Esophagus muscularis mucosa (tissue), 3 donors: ENCODE measurements at regions not wholly inside any gene's neighbourhood (a gene's known extent, or its start where the extent isn't known, plus 50 kb on each side); places are given as distances from the start of the nearest gene placed in this dataset.

Experiments
- CTCF ChIP-seq, 3 experiments: fragments of 200-600 bp in 2 of 3; fragments of 450-650 bp in 1 of 3; sonication (generic) in 2 of 3; IDR thresholded peaks; one replicate each; pipeline ENCODE4 v1.5.1; 2017 to 2019; ENCODE audit warnings: antibody characterized with exemption in 3 of 3, mild to moderate bottlenecking in 2 of 3, moderate library complexity in 1 of 3
- POLR2A ChIP-seq: fragments of 450-650 bp; IDR thresholded peaks from one replicate; pipeline ENCODE4 v1.6.1; 2017; ENCODE audit warnings: antibody characterized with exemption, moderate library complexity, mild to moderate bottlenecking, low read depth
- POLR2AphosphoS5 ChIP-seq, 2 donors: sonication (generic); formaldehyde crosslinking; IDR thresholded peaks; one replicate each; pipeline ENCODE4 v1.6.1; 2017; ENCODE audit warnings: antibody characterized with exemption in 2 of 2

- TF ChIP-seq CTCF (IDR thresholded peaks at IDR 0.05) (no peak), POLR2A (no peak), POLR2AphosphoS5 (IDR thresholded peaks at IDR 0.05) (no peak)
Observed at GRCh38 chr6:167399599-167399998, 74.7 kb downstream of the TTLL2 start.
